RWPE2 (cell line): ENCODE measurements at regions not wholly inside any gene's neighbourhood (a gene's known extent, or its start where the extent isn't known, plus 50 kb on each side); places are given as distances from the start of the nearest gene placed in this dataset.
"Not testable (repeated sequence)": the region's sequence is repeated elsewhere in the genome, so short reads cannot be mapped to it uniquely, and the experiment has no call there.

Source experiments
- ATAC-seq: fragments of 200-7000 bp; cut with Tn5 transposase; 3 replicates; pipeline ENCODE4 v1.9.1; 2021; ENCODE audit warnings: low read depth
- DNase-seq: peaks from one replicate; pipeline ENCODE4 v3.0.0-alpha.2; 2020; ENCODE audit warnings: low spot score
- H3K27ac ChIP-seq: fragments of 450-650 bp; 2 replicates; pipeline ENCODE4 v1.5.1; 2017; ENCODE audit warnings: mild to moderate bottlenecking; ENCODE audit not compliant: poor library complexity, severe bottlenecking
- H3K27me3 ChIP-seq: fragments of 250-450 bp; sonication (Bioruptor Pico); 2 replicates; pipeline ENCODE4 v1.5.1; 2021; ENCODE audit warnings: mild to moderate bottlenecking, moderate library complexity; ENCODE audit not compliant: insufficient read depth, poor library complexity, severe bottlenecking
- H3K36me3 ChIP-seq: fragments of 250-450 bp; sonication (Bioruptor Pico); 2 replicates; pipeline ENCODE4 v1.5.1; 2020; ENCODE audit warnings: low read depth, mild to moderate bottlenecking, moderate library complexity
- H3K4me1 ChIP-seq: fragments of 250-450 bp; sonication (Bioruptor Pico); 2 replicates; pipeline ENCODE4 v1.5.1; 2021; ENCODE audit warnings: mild to moderate bottlenecking, moderate library complexity; ENCODE audit not compliant: insufficient read depth, poor library complexity, severe bottlenecking
- H3K4me3 ChIP-seq: fragments of 250-450 bp; sonication (Bioruptor Pico); 2 replicates; pipeline ENCODE4 v1.5.1; 2021; ENCODE audit warnings: mild to moderate bottlenecking, moderate library complexity; ENCODE audit not compliant: severe bottlenecking
- H3K9me3 ChIP-seq: fragments of 250-450 bp; sonication (Bioruptor Pico); 2 replicates; pipeline ENCODE4 v1.5.1; 2021; ENCODE audit warnings: mild to moderate bottlenecking, moderate library complexity; ENCODE audit not compliant: severe bottlenecking
- CTCF ChIP-seq: fragments of 450-650 bp; IDR thresholded peaks from one replicate; pipeline ENCODE4 v1.5.1; 2017; ENCODE audit warnings: mild to moderate bottlenecking, moderate library complexity; ENCODE audit not compliant: poor library complexity, severe bottlenecking

DNA sequence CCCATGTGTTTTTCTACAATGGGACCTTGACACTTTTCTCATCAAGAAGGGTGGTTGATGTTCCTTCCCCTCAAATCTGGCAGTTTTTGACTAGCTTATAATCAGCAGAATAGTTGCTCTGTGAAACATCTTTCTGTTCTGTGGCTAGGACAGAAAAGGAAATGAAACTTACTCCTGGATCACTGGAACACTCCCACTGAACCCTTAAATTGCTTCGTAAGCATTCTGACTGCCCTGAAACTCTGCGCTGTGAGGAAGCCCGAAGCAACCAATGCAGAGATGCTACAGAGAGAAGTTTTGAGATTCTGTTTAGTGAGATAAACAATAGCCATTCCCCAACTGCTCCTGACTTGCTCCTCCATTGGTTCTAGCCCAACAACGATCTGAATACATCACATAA is 602.2 kb downstream of the CENPC start:
- Histone ChIP-seq H3K4me3 (no peak overlapping the region), H3K9me3 (no peaks in the 10 kb centered on the region), H3K27ac (no peak overlapping the region), H3K27me3 (no peaks in the 10 kb centered on the region), H3K4me1 (no peaks in the 10 kb centered on the region), H3K36me3 (no peaks in the 10 kb centered on the region)
- no peak for ATAC-seq
- TF ChIP-seq CTCF, result no peak
- DNase-seq, result no peak

- ATAC-seq, DNase-seq, H3K27ac ChIP-seq, H3K4me3 ChIP-seq, H3K9me3 ChIP-seq, H3K4me1 ChIP-seq, H3K36me3 ChIP-seq, H3K27me3 ChIP-seq: not testable (repeated sequence)
Observed at GRCh38 chr4:66931981-66932380, 613.3 kb downstream of the CENPC start.

GRCh38 chr4:66930206-66930605 is 615.1 kb downstream of the CENPC start:
- no peaks in the 10 kb centered on the region for H3K27me3 ChIP-seq
- no peak overlapping the region for H3K27ac ChIP-seq
- ATAC-seq (no peak), DNase-seq (no peak)
- H3K4me3 ChIP-seq, result no peak overlapping the region
- H3K36me3 ChIP-seq, result no peaks in the 10 kb centered on the region
- H3K4me1 ChIP-seq, result no peaks in the 10 kb centered on the region
- no peaks in the 10 kb centered on the region for H3K9me3 ChIP-seq
- no peak for TF ChIP-seq CTCF

DNA sequence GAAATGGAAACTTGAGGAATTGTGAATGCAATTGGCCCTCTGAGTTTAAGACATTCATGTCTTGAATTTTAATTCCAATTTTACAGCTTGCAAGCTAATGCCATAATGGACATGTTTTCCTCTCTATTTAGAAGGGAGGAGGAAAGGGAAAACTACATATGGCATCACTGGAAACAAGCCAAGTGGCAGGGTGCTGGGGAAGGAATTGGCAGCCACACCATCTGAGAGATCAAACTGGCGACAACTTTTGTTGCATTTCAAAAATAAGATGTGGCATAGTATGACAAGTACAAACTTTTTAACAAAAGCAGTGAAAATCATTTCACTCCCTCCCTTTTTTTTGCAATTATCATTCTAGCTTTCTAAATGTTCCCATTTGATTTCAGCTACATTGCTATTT is 615.6 kb downstream of the CENPC start:
- H3K4me3 ChIP-seq, result no peak overlapping the region
- H3K27me3 ChIP-seq, result no peaks in the 10 kb centered on the region
- no peaks in the 10 kb centered on the region for H3K9me3 ChIP-seq
- TF ChIP-seq CTCF, result no peak
- no peaks in the 10 kb centered on the region for H3K4me1 ChIP-seq
- H3K27ac ChIP-seq, result no peak overlapping the region
- ATAC-seq (no peak), DNase-seq (no peak)
- no peaks in the 10 kb centered on the region for H3K36me3 ChIP-seq

DNA sequence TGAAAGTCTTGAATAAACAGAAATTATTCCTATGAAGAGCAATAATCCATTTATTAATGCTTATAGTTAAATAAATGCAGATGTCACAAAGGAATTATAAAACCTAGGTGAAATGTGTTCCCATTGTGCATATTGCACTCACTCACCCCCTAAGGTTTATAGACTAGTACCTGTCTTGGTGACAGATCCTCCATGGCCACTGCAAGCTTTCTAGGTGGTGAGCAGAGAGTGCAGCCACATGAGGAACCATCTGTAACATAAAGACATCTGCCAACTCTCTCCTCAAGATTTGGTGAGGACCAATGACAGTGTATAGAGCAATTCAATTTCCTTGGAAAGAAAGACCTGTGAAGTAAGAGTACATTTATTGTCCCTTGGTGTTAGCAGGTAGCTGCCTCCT is 616.4 kb downstream of the CENPC start:
- not testable (repeated sequence) for DNase-seq, H3K27me3 ChIP-seq, H3K27ac ChIP-seq, ATAC-seq, H3K4me3 ChIP-seq, H3K36me3 ChIP-seq, H3K4me1 ChIP-seq, H3K9me3 ChIP-seq

GRCh38 chr4:66927937-66928336 is 617.4 kb downstream of the CENPC start:
- no peaks in the 10 kb centered on the region for H3K4me1 ChIP-seq
- DNase-seq, result no peak
- H3K4me3 ChIP-seq, result no peak overlapping the region
- TF ChIP-seq CTCF, result no peak
- H3K36me3 ChIP-seq, result no peaks in the 10 kb centered on the region
- no peaks in the 10 kb centered on the region for H3K9me3 ChIP-seq
- H3K27me3 ChIP-seq, result no peaks in the 10 kb centered on the region
- no peak overlapping the region for H3K27ac ChIP-seq
- no peak; the same call in 2 of the 3 replicates for ATAC-seq
